ENCODE measurements at regions not wholly inside any gene's neighbourhood (a gene's known extent, or its start where the extent isn't known, plus 50 kb on each side); places are given as distances from the start of the nearest gene placed in this dataset.

DNA sequence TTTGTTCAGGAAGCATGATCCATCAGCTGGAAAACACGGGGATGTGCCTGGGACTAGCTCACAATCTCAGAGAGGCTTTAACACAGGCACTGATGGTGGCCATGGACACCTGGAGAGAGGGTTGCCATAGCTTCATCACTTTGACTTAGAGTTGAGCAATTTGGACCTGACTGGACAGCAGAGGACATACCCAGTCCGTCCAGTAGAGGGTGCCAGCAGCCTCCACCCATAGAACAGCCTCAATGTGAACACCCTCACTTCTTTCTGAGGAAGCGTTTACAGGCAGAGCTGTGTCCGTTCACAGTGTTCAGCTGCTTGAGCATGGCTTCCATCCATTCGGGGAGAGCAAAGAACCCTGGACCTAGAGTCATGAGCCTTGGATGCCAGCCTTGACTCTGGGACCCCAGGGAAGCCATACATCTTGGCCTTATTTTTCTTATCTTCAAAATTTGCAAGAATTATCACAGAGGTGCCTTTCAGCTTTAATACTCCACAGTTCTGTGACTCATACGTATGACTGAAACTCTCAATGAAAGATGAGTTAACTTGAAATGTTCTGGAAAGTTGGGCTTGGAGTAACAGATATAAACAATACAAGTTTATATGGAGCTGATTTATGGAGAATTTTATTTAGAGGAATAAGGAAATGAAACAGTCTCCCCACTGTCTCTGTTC lies 302.9 kb upstream of the PODXL start:
- TF ChIP-seq POLR2A (IDR thresholded peaks at IDR 0.05; ENCODE audit: low read depth, low read length): no peak
- TF ChIP-seq PAX5 (IDR thresholded peaks at IDR 0.05; ENCODE audit: insufficient read depth, low read length, severe bottlenecking): no peak
